H9 (cell line): ENCODE measurements at regions not wholly inside any gene's neighbourhood (a gene's known extent, or its start where the extent isn't known, plus 50 kb on each side); places are given as distances from the start of the nearest gene placed in this dataset.

Experiments
- DNase-seq: peaks from one replicate; pipeline ENCODE4 v3.0.0-alpha.2; 2017
- H2AFZ ChIP-seq: one replicate; pipeline ENCODE4 v1.6.1; 2013; ENCODE audit warnings: mild to moderate bottlenecking, low read length, control low read depth, moderate library complexity
- H2AK5ac ChIP-seq: 2 replicates; pipeline ENCODE4 v1.6.1; 2013; ENCODE audit warnings: low read length, control low read depth, mixed read lengths; ENCODE audit not compliant: insufficient read length
- H2BK120ac ChIP-seq: one replicate; pipeline ENCODE4 v1.6.1; 2013; ENCODE audit warnings: low read depth, mild to moderate bottlenecking, low read length, control low read depth, inconsistent platforms; ENCODE audit not compliant: poor library complexity, severe bottlenecking
- H2BK12ac ChIP-seq: 2 replicates; pipeline ENCODE4 v1.6.1; 2013; ENCODE audit warnings: low read length, control low read depth, mixed read lengths, low read depth; ENCODE audit not compliant: insufficient read length
- H2BK15ac ChIP-seq: 2 replicates; pipeline ENCODE4 v1.6.1; 2013; ENCODE audit warnings: low read depth, low read length, control low read depth
- H2BK20ac ChIP-seq: one replicate; pipeline ENCODE4 v1.6.1; 2013; ENCODE audit warnings: low read depth, mild to moderate bottlenecking, low read length, control low read depth, inconsistent platforms; ENCODE audit not compliant: poor library complexity, severe bottlenecking
- H2BK5ac ChIP-seq: 2 replicates; pipeline ENCODE4 v1.6.1; 2013; ENCODE audit warnings: low read length, control low read depth, mixed read lengths; ENCODE audit not compliant: insufficient read length
- H3K14ac ChIP-seq: 2 replicates; pipeline ENCODE4 v1.6.1; 2013; ENCODE audit warnings: low read length, control low read depth; ENCODE audit not compliant: insufficient read depth
- H3K18ac ChIP-seq: 2 replicates; pipeline ENCODE4 v1.6.1; 2013; ENCODE audit warnings: low read depth, mild to moderate bottlenecking, mixed read lengths, low read length, control low read depth; ENCODE audit not compliant: insufficient read length
- H3K23ac ChIP-seq: 2 replicates; pipeline ENCODE4 v1.6.1; 2013; ENCODE audit warnings: low read length, control low read depth, mixed read lengths, low read depth; ENCODE audit not compliant: insufficient read length
- H3K23me2 ChIP-seq: 2 replicates; pipeline ENCODE4 v1.6.1; 2013; ENCODE audit warnings: low read depth, mild to moderate bottlenecking, mixed read lengths, low read length, control low read depth; ENCODE audit not compliant: insufficient read length, poor library complexity, severe bottlenecking
- H3K27ac ChIP-seq: 2 replicates; pipeline ENCODE4 v1.5.1; 2013; ENCODE audit warnings: low read length, control low read depth, mixed read lengths, low read depth; ENCODE audit not compliant: insufficient read length
- H3K27me3 ChIP-seq: 2 replicates; pipeline ENCODE4 v1.6.1; 2013; ENCODE audit warnings: low read length, control low read depth, inconsistent platforms; ENCODE audit not compliant: insufficient read depth
- H3K4ac ChIP-seq: 2 replicates; pipeline ENCODE4 v1.6.1; 2013; ENCODE audit warnings: low read depth, mild to moderate bottlenecking, control low read depth, inconsistent platforms, low read length, moderate library complexity
- H3K4me1 ChIP-seq: 2 replicates; pipeline ENCODE4 v1.6.1; 2013; ENCODE audit warnings: low read length, control low read depth, inconsistent platforms; ENCODE audit not compliant: insufficient read depth
- H3K4me2 ChIP-seq: 2 replicates; pipeline ENCODE4 v1.6.1; 2013; ENCODE audit warnings: low read length, control low read depth, mixed read lengths; ENCODE audit not compliant: insufficient read length, insufficient read depth
- H3K56ac ChIP-seq: 2 replicates; pipeline ENCODE4 v1.6.1; 2013; ENCODE audit warnings: low read depth, mild to moderate bottlenecking, mixed read lengths, low read length, control low read depth; ENCODE audit not compliant: insufficient read length
- H3K79me1 ChIP-seq: 2 replicates; pipeline ENCODE4 v1.6.1; 2013; ENCODE audit warnings: low read depth, mild to moderate bottlenecking, moderate library complexity, low read length, control low read depth, inconsistent platforms; ENCODE audit not compliant: insufficient read depth, poor library complexity, severe bottlenecking
- H3K79me2 ChIP-seq: 2 replicates; pipeline ENCODE4 v1.6.1; 2013; ENCODE audit warnings: low read length, control low read depth, inconsistent platforms; ENCODE audit not compliant: insufficient read depth
- H3K9ac ChIP-seq: 2 replicates; pipeline ENCODE4 v1.6.1; 2013; ENCODE audit warnings: low read length, control low read depth, mixed read lengths; ENCODE audit not compliant: insufficient read length; ENCODE audit errors: extremely low read depth
- H3K9me3 ChIP-seq: one replicate; pipeline ENCODE4 v1.6.1; 2013; ENCODE audit warnings: low read depth, low read length, inconsistent platforms; ENCODE audit not compliant: control insufficient read depth
- H3T11ph ChIP-seq: one replicate; pipeline ENCODE4 v1.6.1; 2013; ENCODE audit warnings: mild to moderate bottlenecking, low read length, control low read depth, inconsistent platforms
- H4K20me1 ChIP-seq: one replicate; pipeline ENCODE4 v1.6.1; 2013; ENCODE audit not compliant: control insufficient read depth, insufficient read length, insufficient read depth
- H4K5ac ChIP-seq: 2 replicates; pipeline ENCODE4 v1.6.1; 2013; ENCODE audit warnings: low read depth, mild to moderate bottlenecking, mixed read lengths, low read length, control low read depth; ENCODE audit not compliant: insufficient read length
- H4K8ac ChIP-seq: replicated peaks from 2 replicates; pipeline ENCODE4 v1.6.1; 2013; ENCODE audit warnings: low read length, control low read depth, mixed read lengths, low read depth; ENCODE audit not compliant: insufficient read length
- H4K91ac ChIP-seq: 2 replicates; pipeline ENCODE4 v1.6.1; 2013; ENCODE audit warnings: low read depth, mild to moderate bottlenecking, moderate library complexity, mixed read lengths, low read length, control low read depth; ENCODE audit not compliant: insufficient read length
- H3K27ac Mint-ChIP-seq, 3 experiments: 2 replicates in 2 of 3; 3 replicates in 1 of 3; pipeline ENCODE4 v1.8.0; 2020 to 2021; ENCODE audit warnings: mixed read lengths in 3 of 3, mild to moderate bottlenecking in 1 of 3, moderate library complexity in 1 of 3
- H3K27me3 Mint-ChIP-seq: 2 replicates; pipeline ENCODE4 v1.8.0; 2021; ENCODE audit warnings: low read depth, mild to moderate bottlenecking, moderate library complexity, mixed read lengths
- H3K36me3 Mint-ChIP-seq, 3 experiments: 2 replicates in 2 of 3; 3 replicates in 1 of 3; pipeline ENCODE4 v1.8.0; 2020 to 2021; ENCODE audit warnings: low read depth in 3 of 3, mixed read lengths in 3 of 3; ENCODE audit not compliant: insufficient read depth in 1 of 3
- H3K4me1 Mint-ChIP-seq, 2 experiments: 2 replicates each; pipeline ENCODE4 v1.8.0; 2020; ENCODE audit warnings: mixed read lengths in 2 of 2
- H3K4me3 Mint-ChIP-seq, 2 experiments: 2 replicates in 1 of 2; 3 replicates in 1 of 2; pipeline ENCODE4 v1.8.0; 2020 to 2021; ENCODE audit warnings: mild to moderate bottlenecking in 2 of 2, mixed read lengths in 2 of 2, moderate library complexity in 1 of 2
- H3K9me3 Mint-ChIP-seq, 2 experiments: 2 replicates in 1 of 2; 3 replicates in 1 of 2; pipeline ENCODE4 v1.8.0; 2020; ENCODE audit warnings: mild to moderate bottlenecking in 2 of 2, mixed read lengths in 2 of 2, moderate library complexity in 1 of 2
- CTCF ChIP-seq: fragments of 200-600 bp; sonication (generic); conservative IDR thresholded peaks from 3 replicates; pipeline ENCODE4 v1.8.0; 2021; ENCODE audit warnings: antibody characterized with exemption, mild to moderate bottlenecking
- WGBS: extraction: QIAGEN DNeasy Blood & Tissue Kit; methylation state at CpG from one replicate; pipeline ENCODE4 v1.1.7; 2013; ENCODE audit warnings: missing lambda C conversion rate, low lambda C conversion rate, mixed read lengths; ENCODE audit not compliant: insufficient read length; ENCODE audit errors: extremely low coverage; 5-methylcytosine and 5-hydroxymethylcytosine counted together

- H3K9me3 Mint-ChIP-seq = no peaks in the 10 kb centered on the region
- H3K23ac ChIP-seq = no peak overlapping the region
- H3K27me3 Mint-ChIP-seq = peaks cover 2% of the 10 kb centered on the region; the same call in 1 of the 2 replicates
These were observed 576.7 kb downstream of the MFSD1 start for GRCh38 chr3:159378396-159379194.

More at GRCh38 chr3:159378396-159379194, 576.7 kb downstream of the MFSD1 start:
- Histone ChIP-seq H2BK15ac (no peak overlapping the region), H3K4me2 (no peak overlapping the region), H2AK5ac (no peak overlapping the region), H3K4ac (no peak overlapping the region), H2BK120ac (no peak overlapping the region), H3K4me1 (no peaks in the 10 kb centered on the region), H3K14ac (no peak overlapping the region), H3K79me1 (no peaks in the 10 kb centered on the region), H3K23me2 (no peaks in the 10 kb centered on the region), H3K9me3 (no peaks in the 10 kb centered on the region), H2BK20ac (no peak overlapping the region), H2BK5ac (no peak overlapping the region), H3K18ac (no peak overlapping the region), H3K56ac (no peak overlapping the region), H4K5ac (no peak overlapping the region), H3T11ph (no peak overlapping the region), H4K8ac (no peak overlapping the region), H3K27ac (no peak overlapping the region), H3K9ac (no peak overlapping the region), H3K27me3 (no peaks in the 10 kb centered on the region), H4K20me1 (no peaks in the 10 kb centered on the region), H2AFZ (no peak overlapping the region), H2BK12ac (no peak overlapping the region), H4K91ac (no peak overlapping the region), H3K79me2 (no peaks in the 10 kb centered on the region)
- WGBS = no CpG with 5 or more reads among the region's 4 CpGs
- Mint-ChIP-seq H3K4me1 (0 out of 4 replicates have a peak, but pooled peaks cover 0 to 3% of the 10 kb centered on the region in 2 experiments), H3K27ac (peak overlapping the region in 1 of 3 experiments; percentile 3; a peak in 1 of 7 replicates), H3K36me3 (no peaks in the 10 kb centered on the region), H3K4me3 (no peak overlapping the region)
- DNase-seq = no peak
- TF ChIP-seq CTCF = no peak
